ENCODE measurements at regions not wholly inside any gene's neighbourhood (a gene's known extent, or its start where the extent isn't known, plus 50 kb on each side); places are given as distances from the start of the nearest gene placed in this dataset.

GRCh38 chr11:92153542-92153941 lies 71.1 kb upstream of the FAT3 start:
- TF ChIP-seq TEAD4 (IDR thresholded peaks at IDR 0.05) = no peak
- no peak for TF ChIP-seq CEBPB (IDR thresholded peaks at IDR 0.05)
- no peak for TF ChIP-seq REST (IDR thresholded peaks at IDR 0.05; ENCODE audit: low read depth)
- no peak for TF ChIP-seq YY1 (IDR thresholded peaks at IDR 0.05; ENCODE audit: low read depth)
- TF ChIP-seq MAX (IDR thresholded peaks at IDR 0.05) = no peak
- no peak for TF ChIP-seq NFIC (IDR thresholded peaks at IDR 0.05)
- TF ChIP-seq RAD21 (IDR thresholded peaks at IDR 0.05; ENCODE audit: low read depth) = no peak

Data from Ishikawa (cell line).